ENCODE measurements at regions not wholly inside any gene's neighbourhood (a gene's known extent, or its start where the extent isn't known, plus 50 kb on each side); places are given as distances from the start of the nearest gene placed in this dataset.

GRCh38 chr6:91358986-91359385 lies 772.1 kb upstream of the MAP3K7 start:
- no peaks in the 10 kb centered on the region for H3K36me3 ChIP-seq

GRCh38 chr6:91352878-91353277 lies 766.0 kb upstream of the MAP3K7 start:
- WGBS, 2 donors = 34 to 46% methylated on average over 4 of the region's 4 CpGs
- H3K27ac ChIP-seq = no peak overlapping the region
- no peaks in the 10 kb centered on the region for H3K27me3 ChIP-seq
- TF ChIP-seq CTCF (IDR thresholded peaks at IDR 0.05) (no peak), EP300 (IDR thresholded peaks at IDR 0.05) (no peak), POLR2AphosphoS5 (IDR thresholded peaks at IDR 0.05) (no peak), POLR2A (IDR thresholded peaks at IDR 0.05) (no peak)
- no peak for DNase-seq
- H3K4me1 ChIP-seq = no peaks in the 10 kb centered on the region
- ATAC-seq (ENCODE audit: low FRiP score in 2 of 2) = no peak
- no peaks in the 10 kb centered on the region for H3K36me3 ChIP-seq
- H3K4me3 ChIP-seq = no peak overlapping the region
- H3K9me3 ChIP-seq = no peaks in the 10 kb centered on the region

More at GRCh38 chr6:91358986-91359385, 772.1 kb upstream of the MAP3K7 start:
- Histone ChIP-seq H3K4me3 (no peak overlapping the region), H3K27me3 (no peaks in the 10 kb centered on the region), H3K4me1 (no peaks in the 10 kb centered on the region), H3K27ac (no peak overlapping the region), H3K9me3 (no peaks in the 10 kb centered on the region)
- DNase-seq = no peak
- TF ChIP-seq POLR2AphosphoS5 (IDR thresholded peaks at IDR 0.05) = no peak
- TF ChIP-seq POLR2A (IDR thresholded peaks at IDR 0.05) = no peak
- no peak for TF ChIP-seq CTCF (IDR thresholded peaks at IDR 0.05)
- no peak for TF ChIP-seq EP300 (IDR thresholded peaks at IDR 0.05)
- ATAC-seq (ENCODE audit: low FRiP score in 2 of 2) = no peak

GRCh38 chr6:91352321-91352720 lies 765.4 kb upstream of the MAP3K7 start:
- H3K4me1 ChIP-seq = no peaks in the 10 kb centered on the region
- H3K9me3 ChIP-seq = no peaks in the 10 kb centered on the region
- ATAC-seq (ENCODE audit: low FRiP score in 2 of 2) (no peak), DNase-seq (no peak)
- no peak for TF ChIP-seq POLR2AphosphoS5 (IDR thresholded peaks at IDR 0.05)
- no peak for TF ChIP-seq CTCF (IDR thresholded peaks at IDR 0.05)
- TF ChIP-seq EP300 (IDR thresholded peaks at IDR 0.05) = no peak
- TF ChIP-seq POLR2A (IDR thresholded peaks at IDR 0.05) = no peak
- H3K27ac ChIP-seq = no peak overlapping the region
- no peak overlapping the region for H3K4me3 ChIP-seq
- H3K27me3 ChIP-seq = no peaks in the 10 kb centered on the region
- H3K36me3 ChIP-seq = no peaks in the 10 kb centered on the region
- WGBS, 2 donors = 82 to 88% methylated on average over 3 of the region's 3 CpGs

- Histone ChIP-seq H3K9me3 (no peaks in the 10 kb centered on the region), H3K27me3 (no peaks in the 10 kb centered on the region), H3K4me3 (no peak overlapping the region), H3K36me3 (no peaks in the 10 kb centered on the region), H3K4me1 (no peaks in the 10 kb centered on the region), H3K27ac (no peak overlapping the region)
- ATAC-seq (ENCODE audit: low FRiP score in 2 of 2) (no peak), DNase-seq (no peak)
- no peak for TF ChIP-seq CTCF (IDR thresholded peaks at IDR 0.05)
- TF ChIP-seq POLR2AphosphoS5 (IDR thresholded peaks at IDR 0.05) = no peak
- TF ChIP-seq POLR2A (IDR thresholded peaks at IDR 0.05) = no peak
- TF ChIP-seq EP300 (IDR thresholded peaks at IDR 0.05) = no peak
These were observed 763.5 kb upstream of the MAP3K7 start for GRCh38 chr6:91350146-91350908.

- H3K36me3 ChIP-seq = no peaks in the 10 kb centered on the region
- 61 to 64% methylated on average over 3 of the region's 3 CpGs for WGBS, 2 donors
- ATAC-seq (ENCODE audit: low FRiP score in 2 of 2) (no peak), DNase-seq (no peak)
- no peak for TF ChIP-seq POLR2A (IDR thresholded peaks at IDR 0.05)
- TF ChIP-seq CTCF (IDR thresholded peaks at IDR 0.05) = no peak
- TF ChIP-seq EP300 (IDR thresholded peaks at IDR 0.05) = no peak
- no peak for TF ChIP-seq POLR2AphosphoS5 (IDR thresholded peaks at IDR 0.05)
- H3K4me1 ChIP-seq = no peaks in the 10 kb centered on the region
- no peak overlapping the region for H3K4me3 ChIP-seq
- H3K27ac ChIP-seq = no peak overlapping the region
- no peaks in the 10 kb centered on the region for H3K9me3 ChIP-seq
- H3K27me3 ChIP-seq = no peaks in the 10 kb centered on the region
These were observed 754.6 kb upstream of the MAP3K7 start for GRCh38 chr6:91341473-91341872.

All from upper lobe of left lung (tissue), 6 donors.